H9 (cell line): ENCODE measurements at regions not wholly inside any gene's neighbourhood (a gene's known extent, or its start where the extent isn't known, plus 50 kb on each side); places are given as distances from the start of the nearest gene placed in this dataset.

ENCODE experiments used
- DNase-seq: peaks from one replicate; pipeline ENCODE4 v3.0.0-alpha.2; 2017
- H2AFZ ChIP-seq: one replicate; pipeline ENCODE4 v1.6.1; 2013; ENCODE audit warnings: mild to moderate bottlenecking, low read length, control low read depth, moderate library complexity
- H2AK5ac ChIP-seq: 2 replicates; pipeline ENCODE4 v1.6.1; 2013; ENCODE audit warnings: low read length, control low read depth, mixed read lengths; ENCODE audit not compliant: insufficient read length
- H2BK120ac ChIP-seq: one replicate; pipeline ENCODE4 v1.6.1; 2013; ENCODE audit warnings: low read depth, mild to moderate bottlenecking, low read length, control low read depth, inconsistent platforms; ENCODE audit not compliant: poor library complexity, severe bottlenecking
- H2BK12ac ChIP-seq: 2 replicates; pipeline ENCODE4 v1.6.1; 2013; ENCODE audit warnings: low read length, control low read depth, mixed read lengths, low read depth; ENCODE audit not compliant: insufficient read length
- H2BK15ac ChIP-seq: 2 replicates; pipeline ENCODE4 v1.6.1; 2013; ENCODE audit warnings: low read depth, low read length, control low read depth
- H2BK20ac ChIP-seq: one replicate; pipeline ENCODE4 v1.6.1; 2013; ENCODE audit warnings: low read depth, mild to moderate bottlenecking, low read length, control low read depth, inconsistent platforms; ENCODE audit not compliant: poor library complexity, severe bottlenecking
- H2BK5ac ChIP-seq: 2 replicates; pipeline ENCODE4 v1.6.1; 2013; ENCODE audit warnings: low read length, control low read depth, mixed read lengths; ENCODE audit not compliant: insufficient read length
- H3K14ac ChIP-seq: 2 replicates; pipeline ENCODE4 v1.6.1; 2013; ENCODE audit warnings: low read length, control low read depth; ENCODE audit not compliant: insufficient read depth
- H3K18ac ChIP-seq: 2 replicates; pipeline ENCODE4 v1.6.1; 2013; ENCODE audit warnings: low read depth, mild to moderate bottlenecking, mixed read lengths, low read length, control low read depth; ENCODE audit not compliant: insufficient read length
- H3K23ac ChIP-seq: 2 replicates; pipeline ENCODE4 v1.6.1; 2013; ENCODE audit warnings: low read length, control low read depth, mixed read lengths, low read depth; ENCODE audit not compliant: insufficient read length
- H3K23me2 ChIP-seq: 2 replicates; pipeline ENCODE4 v1.6.1; 2013; ENCODE audit warnings: low read depth, mild to moderate bottlenecking, mixed read lengths, low read length, control low read depth; ENCODE audit not compliant: insufficient read length, poor library complexity, severe bottlenecking
- H3K27ac ChIP-seq: 2 replicates; pipeline ENCODE4 v1.5.1; 2013; ENCODE audit warnings: low read length, control low read depth, mixed read lengths, low read depth; ENCODE audit not compliant: insufficient read length
- H3K27me3 ChIP-seq: 2 replicates; pipeline ENCODE4 v1.6.1; 2013; ENCODE audit warnings: low read length, control low read depth, inconsistent platforms; ENCODE audit not compliant: insufficient read depth
- H3K4ac ChIP-seq: 2 replicates; pipeline ENCODE4 v1.6.1; 2013; ENCODE audit warnings: low read depth, mild to moderate bottlenecking, control low read depth, inconsistent platforms, low read length, moderate library complexity
- H3K4me1 ChIP-seq: 2 replicates; pipeline ENCODE4 v1.6.1; 2013; ENCODE audit warnings: low read length, control low read depth, inconsistent platforms; ENCODE audit not compliant: insufficient read depth
- H3K4me2 ChIP-seq: 2 replicates; pipeline ENCODE4 v1.6.1; 2013; ENCODE audit warnings: low read length, control low read depth, mixed read lengths; ENCODE audit not compliant: insufficient read length, insufficient read depth
- H3K56ac ChIP-seq: 2 replicates; pipeline ENCODE4 v1.6.1; 2013; ENCODE audit warnings: low read depth, mild to moderate bottlenecking, mixed read lengths, low read length, control low read depth; ENCODE audit not compliant: insufficient read length
- H3K79me1 ChIP-seq: 2 replicates; pipeline ENCODE4 v1.6.1; 2013; ENCODE audit warnings: low read depth, mild to moderate bottlenecking, moderate library complexity, low read length, control low read depth, inconsistent platforms; ENCODE audit not compliant: insufficient read depth, poor library complexity, severe bottlenecking
- H3K79me2 ChIP-seq: 2 replicates; pipeline ENCODE4 v1.6.1; 2013; ENCODE audit warnings: low read length, control low read depth, inconsistent platforms; ENCODE audit not compliant: insufficient read depth
- H3K9ac ChIP-seq: 2 replicates; pipeline ENCODE4 v1.6.1; 2013; ENCODE audit warnings: low read length, control low read depth, mixed read lengths; ENCODE audit not compliant: insufficient read length; ENCODE audit errors: extremely low read depth
- H3K9me3 ChIP-seq: one replicate; pipeline ENCODE4 v1.6.1; 2013; ENCODE audit warnings: low read depth, low read length, inconsistent platforms; ENCODE audit not compliant: control insufficient read depth
- H3T11ph ChIP-seq: one replicate; pipeline ENCODE4 v1.6.1; 2013; ENCODE audit warnings: mild to moderate bottlenecking, low read length, control low read depth, inconsistent platforms
- H4K20me1 ChIP-seq: one replicate; pipeline ENCODE4 v1.6.1; 2013; ENCODE audit not compliant: control insufficient read depth, insufficient read length, insufficient read depth
- H4K5ac ChIP-seq: 2 replicates; pipeline ENCODE4 v1.6.1; 2013; ENCODE audit warnings: low read depth, mild to moderate bottlenecking, mixed read lengths, low read length, control low read depth; ENCODE audit not compliant: insufficient read length
- H4K8ac ChIP-seq: replicated peaks from 2 replicates; pipeline ENCODE4 v1.6.1; 2013; ENCODE audit warnings: low read length, control low read depth, mixed read lengths, low read depth; ENCODE audit not compliant: insufficient read length
- H4K91ac ChIP-seq: 2 replicates; pipeline ENCODE4 v1.6.1; 2013; ENCODE audit warnings: low read depth, mild to moderate bottlenecking, moderate library complexity, mixed read lengths, low read length, control low read depth; ENCODE audit not compliant: insufficient read length
- H3K27ac Mint-ChIP-seq, 3 experiments: 2 replicates in 2 of 3; 3 replicates in 1 of 3; pipeline ENCODE4 v1.8.0; 2020 to 2021; ENCODE audit warnings: mixed read lengths in 3 of 3, mild to moderate bottlenecking in 1 of 3, moderate library complexity in 1 of 3
- H3K27me3 Mint-ChIP-seq: 2 replicates; pipeline ENCODE4 v1.8.0; 2021; ENCODE audit warnings: low read depth, mild to moderate bottlenecking, moderate library complexity, mixed read lengths
- H3K36me3 Mint-ChIP-seq, 3 experiments: 2 replicates in 2 of 3; 3 replicates in 1 of 3; pipeline ENCODE4 v1.8.0; 2020 to 2021; ENCODE audit warnings: low read depth in 3 of 3, mixed read lengths in 3 of 3; ENCODE audit not compliant: insufficient read depth in 1 of 3
- H3K4me1 Mint-ChIP-seq, 2 experiments: 2 replicates each; pipeline ENCODE4 v1.8.0; 2020; ENCODE audit warnings: mixed read lengths in 2 of 2
- H3K4me3 Mint-ChIP-seq, 2 experiments: 2 replicates in 1 of 2; 3 replicates in 1 of 2; pipeline ENCODE4 v1.8.0; 2020 to 2021; ENCODE audit warnings: mild to moderate bottlenecking in 2 of 2, mixed read lengths in 2 of 2, moderate library complexity in 1 of 2
- H3K9me3 Mint-ChIP-seq, 2 experiments: 2 replicates in 1 of 2; 3 replicates in 1 of 2; pipeline ENCODE4 v1.8.0; 2020; ENCODE audit warnings: mild to moderate bottlenecking in 2 of 2, mixed read lengths in 2 of 2, moderate library complexity in 1 of 2
- WGBS: extraction: QIAGEN DNeasy Blood & Tissue Kit; methylation state at CpG from one replicate; pipeline ENCODE4 v1.1.7; 2013; ENCODE audit warnings: missing lambda C conversion rate, low lambda C conversion rate, mixed read lengths; ENCODE audit not compliant: insufficient read length; ENCODE audit errors: extremely low coverage; 5-methylcytosine and 5-hydroxymethylcytosine counted together
- TF ChIP-seq, protein P1 (sequence below): fragments of 200-600 bp; sonication (generic); conservative IDR thresholded peaks from 3 replicates; pipeline ENCODE4 v1.8.0; 2021; ENCODE audit warnings: antibody characterized with exemption, mild to moderate bottlenecking

DNA sequence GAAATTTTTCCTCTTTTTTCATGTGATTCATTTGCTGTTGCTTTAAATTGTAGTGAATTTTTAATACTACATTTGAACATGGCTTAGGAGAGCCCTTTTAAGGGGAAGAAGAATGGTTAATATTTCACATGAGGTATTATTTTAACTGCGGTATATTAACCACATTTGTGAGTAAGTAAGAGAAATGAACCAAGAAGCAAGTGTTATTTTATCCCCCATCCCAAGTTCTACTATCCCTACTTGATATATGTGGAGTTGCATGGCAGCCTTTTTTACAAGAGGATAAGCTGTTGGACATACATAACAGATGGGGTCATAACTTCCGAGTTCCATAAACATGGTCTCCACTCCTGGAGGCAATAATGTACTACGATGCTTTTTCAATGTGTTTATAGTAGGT lies 623.3 kb downstream of the LRFN5 start:
- H2AFZ ChIP-seq: no peak overlapping the region
- no peak overlapping the region for H3K14ac ChIP-seq
- H4K20me1 ChIP-seq: no peaks in the 10 kb centered on the region
- no peak overlapping the region for H3K9ac ChIP-seq
- Mint-ChIP-seq H3K36me3 (peaks cover 0 to 17% (median 3%) of the 10 kb centered on the region in 3 experiments; a peak in 6 of 7 replicates), H3K4me3 (no peak overlapping the region), H3K27ac (no peak overlapping the region), H3K27me3 (no peaks in the 10 kb centered on the region), H3K9me3 (peaks cover 9 to 18% of the 10 kb centered on the region in 2 experiments; a peak in 4 of 5 replicates), H3K4me1 (no peaks in the 10 kb centered on the region; a peak in 1 of 4 replicates)
- no peak overlapping the region for H2BK120ac ChIP-seq
- no peak overlapping the region for H3K4me2 ChIP-seq
- H3K23ac ChIP-seq: no peak overlapping the region
- H4K91ac ChIP-seq: no peak overlapping the region
- no peak overlapping the region for H2BK15ac ChIP-seq
- no peaks in the 10 kb centered on the region for H3K79me2 ChIP-seq
- TF ChIP-seq, protein P1, sequence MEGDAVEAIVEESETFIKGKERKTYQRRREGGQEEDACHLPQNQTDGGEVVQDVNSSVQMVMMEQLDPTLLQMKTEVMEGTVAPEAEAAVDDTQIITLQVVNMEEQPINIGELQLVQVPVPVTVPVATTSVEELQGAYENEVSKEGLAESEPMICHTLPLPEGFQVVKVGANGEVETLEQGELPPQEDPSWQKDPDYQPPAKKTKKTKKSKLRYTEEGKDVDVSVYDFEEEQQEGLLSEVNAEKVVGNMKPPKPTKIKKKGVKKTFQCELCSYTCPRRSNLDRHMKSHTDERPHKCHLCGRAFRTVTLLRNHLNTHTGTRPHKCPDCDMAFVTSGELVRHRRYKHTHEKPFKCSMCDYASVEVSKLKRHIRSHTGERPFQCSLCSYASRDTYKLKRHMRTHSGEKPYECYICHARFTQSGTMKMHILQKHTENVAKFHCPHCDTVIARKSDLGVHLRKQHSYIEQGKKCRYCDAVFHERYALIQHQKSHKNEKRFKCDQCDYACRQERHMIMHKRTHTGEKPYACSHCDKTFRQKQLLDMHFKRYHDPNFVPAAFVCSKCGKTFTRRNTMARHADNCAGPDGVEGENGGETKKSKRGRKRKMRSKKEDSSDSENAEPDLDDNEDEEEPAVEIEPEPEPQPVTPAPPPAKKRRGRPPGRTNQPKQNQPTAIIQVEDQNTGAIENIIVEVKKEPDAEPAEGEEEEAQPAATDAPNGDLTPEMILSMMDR: no peak
- H3K4ac ChIP-seq: no peak overlapping the region
- no peak overlapping the region for H3K18ac ChIP-seq
- H3K27ac ChIP-seq: no peak overlapping the region
- H3T11ph ChIP-seq: no peak overlapping the region
- no CpG with 5 or more reads among the region's 3 CpGs for WGBS
- no peak overlapping the region for H4K8ac ChIP-seq
- H3K79me1 ChIP-seq: no peaks in the 10 kb centered on the region
- no peaks in the 10 kb centered on the region for H3K27me3 ChIP-seq
- no peaks in the 10 kb centered on the region for H3K23me2 ChIP-seq
- no peaks in the 10 kb centered on the region for H3K4me1 ChIP-seq
- H2BK5ac ChIP-seq: no peak overlapping the region
- H2BK12ac ChIP-seq: no peak overlapping the region
- H2BK20ac ChIP-seq: no peak overlapping the region
- no peak overlapping the region for H2AK5ac ChIP-seq
- no peak overlapping the region for H3K56ac ChIP-seq
- H4K5ac ChIP-seq: no peak overlapping the region
- no peak for DNase-seq
- H3K9me3 ChIP-seq: peaks cover under 1% of the 10 kb centered on the region
